Activated CD4-positive, alpha-beta T cell treated with anti-CD3 and anti-CD28 coated beads, Interleukin-2, amount 50 U/mL, for 1 hour (primary cell): ENCODE measurements at regions not wholly inside any gene's neighbourhood (a gene's known extent, or its start where the extent isn't known, plus 50 kb on each side); places are given as distances from the start of the nearest gene placed in this dataset.

Source experiments
- DNase-seq: peaks from one replicate; pipeline ENCODE4 v3.0.0-alpha.2; 2020

DNA sequence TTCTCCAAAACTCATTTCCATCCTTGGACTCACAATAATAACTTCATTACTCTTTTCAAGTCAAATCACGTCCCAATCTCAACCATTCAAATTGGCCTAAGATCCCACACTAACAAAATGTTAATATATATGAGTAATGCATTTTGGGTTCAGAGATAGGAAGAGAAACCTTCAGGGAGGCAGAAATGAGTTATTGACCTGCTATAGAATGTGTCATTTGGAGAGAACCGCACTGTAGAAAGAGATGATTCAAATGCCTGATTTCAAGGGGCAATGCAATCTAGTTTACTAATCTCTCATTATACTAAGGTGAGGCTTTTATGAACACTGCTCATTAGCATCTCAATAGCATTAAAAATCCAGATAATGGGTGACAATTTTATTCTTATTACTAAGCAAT, 1595.0 kb upstream of the GOT2 start:
- DNase-seq, result no peak

DNA sequence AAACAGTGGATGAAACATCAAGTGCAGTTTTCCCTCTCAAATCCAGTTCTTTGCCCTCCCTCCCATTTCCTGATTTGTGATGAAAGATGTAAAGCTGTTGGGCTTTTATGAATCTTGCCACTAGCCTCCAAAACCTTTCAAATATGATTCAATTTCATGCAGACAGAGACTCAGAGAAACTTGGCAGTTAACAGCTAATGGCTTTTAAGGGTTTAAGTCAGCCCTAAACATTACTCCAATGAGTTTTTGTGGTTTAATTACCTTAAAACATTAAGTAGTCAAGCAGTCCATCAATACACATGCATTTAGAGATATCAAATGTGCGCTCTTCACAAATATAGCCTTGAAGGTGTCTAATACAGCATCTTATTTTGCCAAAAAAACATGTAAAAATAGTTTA, 1594.0 kb upstream of the GOT2 start:
- DNase-seq, result no peak

DNA sequence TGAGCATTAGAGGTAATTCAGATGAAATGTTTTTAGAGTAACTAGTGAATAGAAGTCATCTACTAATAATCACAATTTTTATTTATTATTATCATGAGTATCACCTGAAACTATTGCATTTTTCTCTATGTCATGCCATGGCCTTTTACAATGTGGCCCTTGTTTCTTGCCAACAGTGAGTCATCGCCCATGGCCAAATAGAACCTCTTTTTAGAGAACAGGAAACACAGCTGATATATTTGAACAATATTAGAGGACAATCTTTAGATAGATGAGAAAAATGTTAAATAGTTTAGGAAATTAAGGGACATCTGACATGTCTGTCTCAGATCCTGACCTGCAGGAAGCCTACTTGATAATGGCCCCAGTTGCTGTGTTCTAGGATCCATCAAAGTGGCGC, 1584.4 kb upstream of the GOT2 start:
- no peak for DNase-seq

DNA sequence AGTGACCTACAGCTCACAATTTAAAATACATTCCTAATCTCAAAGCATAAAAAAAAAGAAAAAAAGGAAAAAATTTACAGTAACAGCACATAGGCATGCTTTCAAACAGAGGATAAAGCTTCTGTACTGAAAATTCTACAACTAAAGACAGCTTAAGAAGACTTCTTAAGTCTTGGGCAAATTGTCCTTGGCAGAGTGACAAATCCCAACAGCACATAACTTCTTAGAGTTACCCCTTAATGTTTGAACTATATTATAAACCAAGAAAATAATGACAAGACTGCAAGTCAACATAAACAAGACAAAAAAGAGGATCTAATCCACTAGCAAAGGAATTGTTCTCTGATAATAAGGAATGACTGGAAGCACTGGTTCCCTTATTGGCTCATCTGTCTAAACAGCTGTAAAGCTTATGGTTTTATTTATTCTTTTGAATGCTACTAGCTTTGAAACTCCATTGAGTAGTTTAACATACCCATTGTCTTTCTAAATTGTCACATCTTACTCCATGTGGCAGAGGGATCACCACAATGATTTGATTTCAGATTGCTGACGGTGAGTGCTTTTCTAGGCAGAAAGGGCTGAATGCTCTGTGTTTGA, 1576.8 kb upstream of the GOT2 start:
- no peak for DNase-seq

DNA sequence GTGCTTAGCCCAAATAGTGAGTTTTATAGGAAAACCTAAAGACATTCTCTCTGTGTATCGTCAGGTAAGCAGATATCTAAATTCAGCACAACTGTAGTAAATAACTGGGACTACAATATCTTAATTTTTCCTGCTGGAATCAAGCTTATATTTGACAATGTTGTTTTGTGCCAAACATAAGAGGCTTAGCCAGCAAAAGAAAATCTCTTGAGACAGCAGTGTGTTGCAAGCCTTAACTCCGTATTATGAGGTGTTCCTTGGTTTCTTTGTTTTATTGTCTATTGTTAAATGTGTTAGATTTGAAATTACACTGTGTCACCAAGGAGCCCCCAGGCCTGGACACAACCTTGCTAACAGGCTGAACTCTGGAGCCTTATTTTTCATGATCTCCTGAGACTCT, 1570.6 kb upstream of the GOT2 start:
- DNase-seq, result no peak

DNA sequence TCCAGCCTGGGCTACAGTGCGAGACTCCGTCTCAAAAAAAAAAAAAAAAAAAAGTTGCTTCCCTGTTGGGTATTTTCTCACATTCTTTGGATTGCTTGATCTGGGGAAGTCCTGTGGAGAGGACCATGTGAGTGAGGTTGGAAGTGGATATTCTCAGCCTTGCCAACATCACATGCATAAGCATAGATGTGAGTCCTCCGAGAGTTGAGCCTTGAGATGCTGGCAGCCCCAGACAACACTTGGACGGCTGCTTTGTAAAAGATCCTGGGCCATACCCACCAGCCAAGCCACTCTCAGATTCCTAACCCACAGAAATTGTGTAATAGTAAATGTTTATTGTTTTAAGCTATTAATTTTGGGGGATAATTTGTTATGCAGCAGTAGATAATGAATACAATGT, 1570.0 kb upstream of the GOT2 start:
- DNase-seq, result no peak

DNA sequence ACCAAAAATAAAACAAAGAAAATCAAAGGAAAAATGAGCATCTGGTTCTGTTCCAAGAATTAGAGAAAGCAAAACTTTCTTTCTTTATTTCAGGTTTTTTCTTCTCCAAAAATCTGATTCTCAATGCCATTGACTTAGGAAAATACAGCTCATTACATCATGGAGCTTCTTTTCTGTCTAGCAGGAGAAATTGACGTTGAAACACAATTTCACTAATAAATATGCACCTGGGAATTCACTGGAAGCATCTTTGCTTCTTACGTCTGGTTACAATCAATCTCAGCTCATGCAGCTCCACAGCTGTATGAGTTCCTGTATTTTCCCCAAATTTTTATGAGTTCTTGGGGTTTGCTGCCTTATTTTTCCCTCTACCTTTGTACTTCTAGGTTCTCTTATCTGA, 1568.6 kb upstream of the GOT2 start:
- no peak for DNase-seq

- DNase-seq, result no peak
Observed at GRCh38 chr16:60302261-60302660, 1568.1 kb upstream of the GOT2 start.

DNA sequence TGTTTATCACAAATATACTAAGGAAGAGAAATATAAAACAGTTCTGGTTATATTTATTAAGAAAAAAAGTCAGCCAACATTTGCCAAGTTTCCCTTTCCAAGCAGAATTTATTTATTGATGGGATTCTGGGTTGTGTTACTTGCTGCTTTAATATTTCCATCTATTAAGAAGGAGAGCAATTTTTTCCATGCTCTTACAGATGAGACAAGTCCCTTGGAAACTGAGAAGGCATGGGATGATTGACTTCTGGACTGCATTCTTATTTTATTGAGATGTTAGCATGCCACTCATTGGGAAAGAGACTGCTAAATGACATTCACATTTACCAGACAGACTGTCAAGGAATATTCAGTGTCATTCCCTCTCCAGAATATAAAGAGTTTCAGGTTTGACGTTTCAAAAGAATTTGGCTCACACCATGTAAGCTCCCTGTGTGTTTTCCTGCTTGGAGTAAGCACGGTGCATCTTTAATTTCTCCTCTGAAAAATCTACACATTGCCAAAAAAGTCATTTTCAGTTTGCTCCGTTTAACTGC, 1565.2 kb upstream of the GOT2 start:
- no peak for DNase-seq

DNA sequence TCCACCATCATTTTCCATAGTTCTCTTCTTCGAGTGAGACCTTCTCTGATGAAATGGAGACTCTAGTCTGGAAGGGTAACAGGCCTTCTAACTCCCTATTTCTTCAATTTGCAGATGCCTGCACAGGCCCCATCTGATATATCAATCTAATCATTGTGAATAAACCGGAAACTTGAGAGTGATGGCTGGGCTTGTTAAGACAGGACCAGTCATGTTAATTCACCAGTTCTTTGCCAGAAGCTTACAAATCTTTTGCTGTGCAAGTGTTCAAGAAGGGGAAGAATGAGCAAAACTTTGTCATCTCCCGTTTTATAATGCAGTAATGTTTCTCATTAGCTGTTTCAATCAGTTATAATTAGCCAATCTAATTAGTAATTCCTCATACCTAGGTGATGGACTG, 1561.3 kb upstream of the GOT2 start:
- no peak for DNase-seq

GRCh38 chr16:60285794-60286193, 1551.7 kb upstream of the GOT2 start:
- DNase-seq, result no peak

- no peak for DNase-seq
Observed at GRCh38 chr16:60279061-60279665, 1545.0 kb upstream of the GOT2 start.

GRCh38 chr16:60274431-60275019, 1540.4 kb upstream of the GOT2 start:
- DNase-seq, result no peak

- no peak for DNase-seq
Observed at GRCh38 chr16:60271781-60272180, 1537.7 kb upstream of the GOT2 start.

- no peak for DNase-seq
Observed at GRCh38 chr16:60271025-60271771, 1537.1 kb upstream of the GOT2 start.

- no peak for DNase-seq
Observed at GRCh38 chr16:60261425-60261824, 1527.3 kb upstream of the GOT2 start.

DNA sequence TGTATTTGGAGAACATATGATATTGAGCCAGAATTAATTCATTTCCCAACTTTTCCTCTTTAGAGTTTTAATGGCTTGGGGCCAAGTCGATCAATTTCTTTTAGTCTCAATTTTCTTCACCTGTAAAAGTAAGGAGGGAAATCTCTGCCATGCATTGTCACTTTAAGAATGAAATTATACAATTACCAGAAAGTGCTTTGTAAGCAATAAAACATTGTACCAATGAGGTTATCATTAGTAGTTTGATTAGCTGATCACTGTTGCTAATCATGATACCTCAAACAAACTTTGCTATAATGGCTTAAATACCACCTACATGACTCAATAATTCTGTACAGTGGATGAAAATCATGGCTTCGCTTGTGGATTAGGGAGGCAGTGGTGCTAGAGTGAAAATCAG, 1525.8 kb upstream of the GOT2 start:
- no peak for DNase-seq

DNA sequence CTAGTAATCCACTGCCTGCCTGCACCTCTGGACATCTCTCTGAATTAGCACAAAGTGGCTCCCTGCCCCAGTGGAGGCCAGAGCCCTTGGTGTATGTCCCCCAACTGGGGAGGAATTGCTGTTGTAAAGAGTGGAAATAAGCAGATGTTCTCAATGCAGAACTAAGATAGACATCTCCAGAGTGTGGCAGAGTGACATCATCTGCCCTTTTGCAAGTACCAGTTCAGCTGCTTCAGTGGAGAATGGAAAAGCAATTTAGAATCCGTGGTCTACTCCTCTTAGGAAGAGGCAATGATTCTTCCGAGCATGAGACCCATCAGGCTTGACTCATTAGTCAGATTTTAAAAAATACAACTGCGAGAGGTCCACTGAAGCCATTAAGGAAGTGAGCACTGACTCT, 1512.0 kb upstream of the GOT2 start:
- no peak for DNase-seq

GRCh38 chr16:60241671-60242070, 1507.6 kb upstream of the GOT2 start:
- no peak for DNase-seq

DNA sequence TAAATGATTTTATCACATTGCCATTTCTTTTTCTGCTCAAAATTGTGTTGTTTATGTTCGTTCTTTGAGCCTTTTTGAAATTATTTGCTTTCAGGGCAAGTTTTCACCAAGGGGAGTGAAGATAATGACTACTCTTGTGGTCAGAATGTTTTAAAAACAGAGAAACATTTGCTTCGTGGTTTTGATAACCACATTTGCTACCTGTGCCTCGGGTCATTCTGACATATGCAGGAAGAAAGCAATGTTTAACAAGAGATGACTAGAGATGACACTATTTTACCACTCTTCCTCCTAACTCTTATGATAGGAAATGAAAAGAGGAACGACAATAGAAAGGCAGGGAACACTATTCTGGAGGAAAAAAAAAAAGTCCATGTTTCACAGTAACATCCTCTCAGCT, 1496.5 kb upstream of the GOT2 start:
- DNase-seq, result no peak

GRCh38 chr16:60225541-60225940, 1491.4 kb upstream of the GOT2 start:
- DNase-seq, result no peak

DNA sequence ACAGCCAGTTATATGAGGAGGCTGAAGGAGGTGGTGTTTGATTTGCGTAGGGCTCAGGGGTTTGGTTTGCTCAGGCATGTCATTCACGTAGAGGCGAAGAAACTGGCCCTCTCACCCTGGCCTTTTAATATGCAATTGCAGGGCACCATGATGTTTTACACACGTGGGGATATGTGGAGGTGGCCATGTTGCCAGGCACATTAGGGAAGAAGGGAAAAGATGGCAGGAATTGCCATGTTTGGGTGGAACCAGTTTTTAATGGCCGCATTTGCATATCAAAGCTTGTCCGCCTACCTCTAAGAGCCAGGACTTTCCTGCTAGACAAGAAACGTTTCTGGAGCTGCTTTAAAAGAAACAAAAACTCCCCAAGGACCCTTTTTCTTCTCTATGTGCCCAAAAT, 1483.7 kb upstream of the GOT2 start:
- no peak for DNase-seq

- DNase-seq, result no peak
Observed at GRCh38 chr16:60214311-60214710, 1480.2 kb upstream of the GOT2 start.

GRCh38 chr16:60206516-60206915, 1472.4 kb upstream of the GOT2 start:
- no peak for DNase-seq
